Adrenal gland (tissue), 9 donors: ENCODE measurements at regions not wholly inside any gene's neighbourhood (a gene's known extent, or its start where the extent isn't known, plus 50 kb on each side); places are given as distances from the start of the nearest gene placed in this dataset.

Experiments used
- DNase-seq, 7 donors: peaks; one replicate each; pipeline ENCODE4 v3.0.0-alpha.2; 2019 to 2020
- H3K27ac ChIP-seq, 5 donors: fragments of 200-600 bp; sonication (generic) in 4 of 5; 1 replicate in 3 of 5; 2 replicates in 2 of 5; pipeline versions ENCODE4 v1.5.1 to v1.8.0; 2016 to 2020; ENCODE audit warnings: mild to moderate bottlenecking in 1 of 5
- H3K27me3 ChIP-seq: fragments of 200-600 bp; 2 replicates; pipeline ENCODE4 v1.8.0; 2021
- H3K36me3 ChIP-seq, 2 donors: fragments of 200-600 bp; replicated peaks in 1 of 2; 1 replicate in 1 of 2; 2 replicates in 1 of 2; pipeline versions ENCODE4 v1.5.1 to v1.8.0; 2018 to 2022
- H3K4me1 ChIP-seq, 2 donors: fragments of 200-600 bp; replicated peaks in 1 of 2; 1 replicate in 1 of 2; 2 replicates in 1 of 2; pipeline versions ENCODE4 v1.5.1 to v1.8.0; 2018 to 2021
- H3K4me3 ChIP-seq, 4 donors: fragments of 200-600 bp; sonication (generic) in 3 of 4; one replicate each; pipeline ENCODE4 v1.5.1; 2016 to 2018
- H3K9me3 ChIP-seq, 3 donors: fragments of 200-600 bp; sonication (generic) in 1 of 3; replicated peaks in 1 of 3; 1 replicate in 2 of 3; 2 replicates in 1 of 3; pipeline versions ENCODE4 v1.5.1 to v1.8.0; 2016 to 2021
- POLR2A ChIP-seq, 2 donors: fragments of 450-650 bp; IDR thresholded peaks; one replicate each; pipeline ENCODE4 v1.6.1; 2017; ENCODE audit warnings: antibody characterized with exemption in 2 of 2, mild to moderate bottlenecking in 2 of 2, moderate library complexity in 1 of 2
- WGBS, 4 donors: extraction: QIAGEN DNeasy Blood & Tissue Kit in 2 of 4; methylation state at CpG; one replicate each; pipeline versions ENCODE4 v1.1.5 to v1.1.7; 2013 to 2017; 5-methylcytosine and 5-hydroxymethylcytosine counted together
- intact Hi-C, 2 donors: fragments of 100-400 bp; cut with DNase I; formaldehyde crosslinking; loops; one replicate each; pipeline versions ENCODE4 v1.14.1 to v1.15.0; 2022 to 2023
- TF ChIP-seq, protein P1 (sequence below), 6 experiments: fragments of 450-650 bp in 4 of 6; fragments of 200-600 bp in 2 of 6; sonication (generic) in 1 of 6; IDR thresholded peaks; 1 replicate in 5 of 6; 2 replicates in 1 of 6; pipeline versions ENCODE4 v1.5.1 to v1.8.0; 2016 to 2021; ENCODE audit warnings: antibody characterized with exemption in 6 of 6, mild to moderate bottlenecking in 2 of 6, moderate library complexity in 1 of 6
- donor health status: healthy with polysubstance abuse.
- donor health status: Bipolar disorder and iron deficiency.
- donor health status: DM: yes; HTN: yes; CAD: no.
- donor health status: DM: no; HTN: no; CAD: no.
- donor health status: DM: no; HTN: no; CAD: no.

- 81 to 85% (median 83%) methylated on average over 11 of the region's 11 CpGs for WGBS, 4 donors
- H3K27me3 ChIP-seq = peaks cover 11% of the 10 kb centered on the region
- no peak for DNase-seq
- TF ChIP-seq POLR2A (IDR thresholded peaks at IDR 0.05) = no peak
- TF ChIP-seq, protein P1, sequence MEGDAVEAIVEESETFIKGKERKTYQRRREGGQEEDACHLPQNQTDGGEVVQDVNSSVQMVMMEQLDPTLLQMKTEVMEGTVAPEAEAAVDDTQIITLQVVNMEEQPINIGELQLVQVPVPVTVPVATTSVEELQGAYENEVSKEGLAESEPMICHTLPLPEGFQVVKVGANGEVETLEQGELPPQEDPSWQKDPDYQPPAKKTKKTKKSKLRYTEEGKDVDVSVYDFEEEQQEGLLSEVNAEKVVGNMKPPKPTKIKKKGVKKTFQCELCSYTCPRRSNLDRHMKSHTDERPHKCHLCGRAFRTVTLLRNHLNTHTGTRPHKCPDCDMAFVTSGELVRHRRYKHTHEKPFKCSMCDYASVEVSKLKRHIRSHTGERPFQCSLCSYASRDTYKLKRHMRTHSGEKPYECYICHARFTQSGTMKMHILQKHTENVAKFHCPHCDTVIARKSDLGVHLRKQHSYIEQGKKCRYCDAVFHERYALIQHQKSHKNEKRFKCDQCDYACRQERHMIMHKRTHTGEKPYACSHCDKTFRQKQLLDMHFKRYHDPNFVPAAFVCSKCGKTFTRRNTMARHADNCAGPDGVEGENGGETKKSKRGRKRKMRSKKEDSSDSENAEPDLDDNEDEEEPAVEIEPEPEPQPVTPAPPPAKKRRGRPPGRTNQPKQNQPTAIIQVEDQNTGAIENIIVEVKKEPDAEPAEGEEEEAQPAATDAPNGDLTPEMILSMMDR (IDR thresholded peaks at IDR 0.05) = no peak
- H3K4me1 ChIP-seq = no peaks in the 10 kb centered on the region
- H3K27ac ChIP-seq = no peak overlapping the region
- H3K4me3 ChIP-seq = no peak overlapping the region
- intact Hi-C loops = no loop called here
- no peaks in the 10 kb centered on the region for H3K36me3 ChIP-seq
- H3K9me3 ChIP-seq = no peaks in the 10 kb centered on the region
Measured at GRCh38 chr2:15786003-15786654, 154.2 kb upstream of the MYCN start.

GRCh38 chr2:15786901-15787300, 153.4 kb upstream of the MYCN start:
- intact Hi-C loops = no loop called here

GRCh38 chr2:15787535-15788454, 152.6 kb upstream of the MYCN start:
- Histone ChIP-seq H3K4me3 (no peak overlapping the region), H3K27me3 (peaks cover 5% of the 10 kb centered on the region), H3K27ac (no peak overlapping the region), H3K4me1 (no peaks in the 10 kb centered on the region), H3K9me3 (no peaks in the 10 kb centered on the region), H3K36me3 (no peaks in the 10 kb centered on the region)
- WGBS, 4 donors = 77 to 84% (median 82%) methylated on average over 3 of the region's 3 CpGs
- TF ChIP-seq, protein P1 (IDR thresholded peaks at IDR 0.05) = no peak
- no peak for TF ChIP-seq POLR2A (IDR thresholded peaks at IDR 0.05)
- no peak for DNase-seq
- intact Hi-C loops = no loop called here

More at GRCh38 chr2:15786901-15787300, 153.4 kb upstream of the MYCN start:
- H3K4me1 ChIP-seq = no peaks in the 10 kb centered on the region
- no peak overlapping the region for H3K4me3 ChIP-seq
- peaks cover 11% of the 10 kb centered on the region for H3K27me3 ChIP-seq
- TF ChIP-seq, protein P1 (IDR thresholded peaks at IDR 0.05) = no peak
- TF ChIP-seq POLR2A (IDR thresholded peaks at IDR 0.05) = no peak
- H3K27ac ChIP-seq = no peak overlapping the region
- DNase-seq = no peak
- no peaks in the 10 kb centered on the region for H3K36me3 ChIP-seq
- no peaks in the 10 kb centered on the region for H3K9me3 ChIP-seq
- 69 to 88% (median 73%) methylated on average over 2 of the region's 2 CpGs for WGBS, 4 donors

DNA sequence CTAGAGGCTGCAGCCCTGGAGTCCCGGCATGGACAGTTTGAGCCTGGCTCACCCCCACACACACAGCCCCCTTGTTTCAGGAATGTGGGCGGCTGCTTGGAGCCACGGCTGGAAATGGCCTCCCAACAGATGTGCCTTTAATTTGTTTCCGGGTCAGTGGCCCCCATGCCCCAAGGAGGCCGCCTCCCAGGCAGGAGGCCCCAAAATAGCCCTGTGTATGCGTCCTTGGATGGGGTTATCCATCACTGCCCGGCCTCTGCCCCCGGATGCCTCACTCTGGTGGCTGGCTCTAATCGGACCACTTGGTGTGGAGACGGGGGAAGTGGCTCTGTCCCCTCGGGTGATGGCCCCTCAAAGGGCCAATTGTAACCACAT, 151.9 kb upstream of the MYCN start:
- TF ChIP-seq, protein P1 (IDR thresholded peaks at IDR 0.05) = no peak
- no peak for TF ChIP-seq POLR2A (IDR thresholded peaks at IDR 0.05)
- H3K27me3 ChIP-seq = no peaks in the 10 kb centered on the region
- no peaks in the 10 kb centered on the region for H3K9me3 ChIP-seq
- H3K4me3 ChIP-seq = no peak overlapping the region
- intact Hi-C loops = no loop called here
- WGBS, 4 donors = 52 to 64% (median 54%) methylated on average over 8 to 11 of the region's 11 CpGs
- no peaks in the 10 kb centered on the region for H3K36me3 ChIP-seq
- H3K27ac ChIP-seq = no peak overlapping the region
- DNase-seq = no peak
- H3K4me1 ChIP-seq = no peaks in the 10 kb centered on the region
